ENCODE measurements at regions not wholly inside any gene's neighbourhood (a gene's known extent, or its start where the extent isn't known, plus 50 kb on each side); places are given as distances from the start of the nearest gene placed in this dataset.

GRCh38 chr2:49687918-49688317 lies 533.6 kb upstream of the FSHR start:
- peak; percentile 4 for DNase-seq (ENCODE audit: low read depth)

GRCh38 chr2:49686897-49687442 lies 532.7 kb upstream of the FSHR start:
- TF ChIP-seq CTCF (IDR thresholded peaks at IDR 0.05; ENCODE audit: low read depth, low read length) (no peak), MAX (IDR thresholded peaks at IDR 0.05; ENCODE audit: low read depth, low read length) (no peak), MYC (IDR thresholded peaks at IDR 0.05; ENCODE audit: low read depth, low read length) (no peak), POLR2A (IDR thresholded peaks at IDR 0.05; ENCODE audit: extremely low read depth, insufficient read length) (no peak)
- no peak overlapping the region for H3K4me3 ChIP-seq (ENCODE audit: low read depth, low read length)
- no peak for DNase-seq (ENCODE audit: low read depth)

More at GRCh38 chr2:49687918-49688317, 533.6 kb upstream of the FSHR start:
- TF ChIP-seq CTCF (IDR thresholded peaks at IDR 0.05; ENCODE audit: low read depth, low read length) (peak; percentile 16), MYC (IDR thresholded peaks at IDR 0.05; ENCODE audit: low read depth, low read length) (no peak), POLR2A (IDR thresholded peaks at IDR 0.05; ENCODE audit: extremely low read depth, insufficient read length) (no peak), MAX (IDR thresholded peaks at IDR 0.05; ENCODE audit: low read depth, low read length) (no peak)
- H3K4me3 ChIP-seq (ENCODE audit: low read depth, low read length) = no peak overlapping the region

GRCh38 chr2:49686291-49686690 lies 532.0 kb upstream of the FSHR start:
- H3K4me3 ChIP-seq (ENCODE audit: low read depth, low read length) = no peak overlapping the region
- no peak for TF ChIP-seq MAX (IDR thresholded peaks at IDR 0.05; ENCODE audit: low read depth, low read length)
- no peak for TF ChIP-seq CTCF (IDR thresholded peaks at IDR 0.05; ENCODE audit: low read depth, low read length)
- no peak for TF ChIP-seq MYC (IDR thresholded peaks at IDR 0.05; ENCODE audit: low read depth, low read length)
- no peak for TF ChIP-seq POLR2A (IDR thresholded peaks at IDR 0.05; ENCODE audit: extremely low read depth, insufficient read length)
- no peak for DNase-seq (ENCODE audit: low read depth)

GRCh38 chr2:49677227-49677626 lies 522.9 kb upstream of the FSHR start:
- no peak for TF ChIP-seq MYC (IDR thresholded peaks at IDR 0.05; ENCODE audit: low read depth, low read length)
- no peak for TF ChIP-seq MAX (IDR thresholded peaks at IDR 0.05; ENCODE audit: low read depth, low read length)
- TF ChIP-seq POLR2A (IDR thresholded peaks at IDR 0.05; ENCODE audit: extremely low read depth, insufficient read length) = no peak
- TF ChIP-seq CTCF (IDR thresholded peaks at IDR 0.05; ENCODE audit: low read depth, low read length) = no peak
- no peak overlapping the region for H3K4me3 ChIP-seq (ENCODE audit: low read depth, low read length)
- DNase-seq (ENCODE audit: low read depth) = no peak

- DNase-seq (ENCODE audit: low read depth) = no peak
- TF ChIP-seq CTCF (IDR thresholded peaks at IDR 0.05; ENCODE audit: low read depth, low read length) (no peak), POLR2A (IDR thresholded peaks at IDR 0.05; ENCODE audit: extremely low read depth, insufficient read length) (no peak), MYC (IDR thresholded peaks at IDR 0.05; ENCODE audit: low read depth, low read length) (no peak), MAX (IDR thresholded peaks at IDR 0.05; ENCODE audit: low read depth, low read length) (no peak)
- H3K4me3 ChIP-seq (ENCODE audit: low read depth, low read length) = no peak overlapping the region
Measured at GRCh38 chr2:49664827-49665226, 510.5 kb upstream of the FSHR start.
